Mesendoderm (in vitro differentiated cells): ENCODE measurements at regions not wholly inside any gene's neighbourhood (a gene's known extent, or its start where the extent isn't known, plus 50 kb on each side); places are given as distances from the start of the nearest gene placed in this dataset.
A peak's percentile ranks its signal among the peaks of the same experiment; 100 is the strongest.

Experiments used
- DNase-seq: peaks from one replicate; pipeline ENCODE4 v3.0.0; 2013
- H2AK5ac ChIP-seq: 2 replicates; pipeline ENCODE4 v1.6.1; 2013; ENCODE audit warnings: low read length, inconsistent platforms
- H2BK120ac ChIP-seq: 2 replicates; pipeline ENCODE4 v1.6.1; 2013; ENCODE audit warnings: low read depth, mild to moderate bottlenecking, low read length, moderate library complexity, mixed read lengths
- H2BK15ac ChIP-seq: replicated peaks from 2 replicates; pipeline ENCODE4 v1.6.1; 2013; ENCODE audit warnings: low read depth, mild to moderate bottlenecking, moderate library complexity
- H2BK5ac ChIP-seq: 2 replicates; pipeline ENCODE4 v1.6.1; 2013; ENCODE audit warnings: low read length, inconsistent platforms
- H3K18ac ChIP-seq: 2 replicates; pipeline ENCODE4 v1.6.1; 2013; ENCODE audit warnings: mild to moderate bottlenecking, low read length, mixed read lengths
- H3K23ac ChIP-seq: one replicate; pipeline ENCODE4 v1.6.1; 2013; ENCODE audit warnings: low read length
- H3K27ac ChIP-seq: 2 replicates; pipeline ENCODE4 v1.5.1; 2013; ENCODE audit warnings: low read depth, mild to moderate bottlenecking, inconsistent platforms, low read length, moderate library complexity
- H3K27me3 ChIP-seq: 2 replicates; pipeline ENCODE4 v1.6.1; 2013; ENCODE audit warnings: low read length, control low read depth, mild to moderate bottlenecking, inconsistent platforms; ENCODE audit not compliant: insufficient read depth, poor library complexity
- H3K36me3 ChIP-seq: 2 replicates; pipeline ENCODE4 v1.6.1; 2013; ENCODE audit warnings: low read length, inconsistent platforms; ENCODE audit not compliant: control insufficient read depth, insufficient read depth
- H3K4ac ChIP-seq: one replicate; pipeline ENCODE4 v1.6.1; 2013; ENCODE audit warnings: low read depth, mild to moderate bottlenecking, low read length, moderate library complexity
- H3K4me1 ChIP-seq: 2 replicates; pipeline ENCODE4 v1.6.1; 2013; ENCODE audit warnings: low read depth, low read length, inconsistent platforms; ENCODE audit not compliant: control insufficient read depth
- H3K4me2 ChIP-seq: 2 replicates; pipeline ENCODE4 v1.6.1; 2013; ENCODE audit warnings: low read length
- H3K4me3 ChIP-seq: 2 replicates; pipeline ENCODE4 v1.5.1; 2013; ENCODE audit warnings: mild to moderate bottlenecking, low read length
- H3K56ac ChIP-seq: one replicate; pipeline ENCODE4 v1.6.1; 2013; ENCODE audit warnings: low read length
- H3K79me1 ChIP-seq: 2 replicates; pipeline ENCODE4 v1.6.1; 2013; ENCODE audit warnings: low read length, inconsistent platforms
- H3K79me2 ChIP-seq: 2 replicates; pipeline ENCODE4 v1.6.1; 2013; ENCODE audit warnings: mild to moderate bottlenecking, low read length; ENCODE audit not compliant: control insufficient read depth, insufficient read depth
- H3K9ac ChIP-seq: 2 replicates; pipeline ENCODE4 v1.6.1; 2013; ENCODE audit warnings: low read length, inconsistent platforms
- H4K5ac ChIP-seq: one replicate; pipeline ENCODE4 v1.6.1; 2013; ENCODE audit warnings: low read length
- H4K8ac ChIP-seq: one replicate; pipeline ENCODE4 v1.6.1; 2013; ENCODE audit warnings: low read depth, mild to moderate bottlenecking, control low read depth, low read length, moderate library complexity
- WGBS: extraction: QIAGEN DNeasy Blood & Tissue Kit; methylation state at CpG from one replicate; pipeline ENCODE4 v1.1.7; 2013; ENCODE audit warnings: low lambda C conversion rate, missing lambda C conversion rate; ENCODE audit not compliant: insufficient coverage; ENCODE audit errors: extremely low coverage; 5-methylcytosine and 5-hydroxymethylcytosine counted together

- H2BK120ac ChIP-seq = no peak overlapping the region
- H3K4ac ChIP-seq = no peak overlapping the region
- H3K4me2 ChIP-seq = no peak overlapping the region
- no peak overlapping the region for H2BK15ac ChIP-seq
- H2BK5ac ChIP-seq = no peak overlapping the region
- H3K9ac ChIP-seq = no peak overlapping the region
- no peaks in the 10 kb centered on the region for H3K4me1 ChIP-seq
- H3K4me3 ChIP-seq = no peak overlapping the region
- H3K79me1 ChIP-seq = no peaks in the 10 kb centered on the region
- no peak overlapping the region for H4K5ac ChIP-seq
- no peak overlapping the region for H3K27ac ChIP-seq
- no peaks in the 10 kb centered on the region for H3K79me2 ChIP-seq
- no peak overlapping the region for H3K23ac ChIP-seq
- H3K36me3 ChIP-seq = no peaks in the 10 kb centered on the region
- no peak overlapping the region for H3K56ac ChIP-seq
- no peak overlapping the region for H4K8ac ChIP-seq
- no peak overlapping the region for H3K18ac ChIP-seq
- H2AK5ac ChIP-seq = no peak overlapping the region
- H3K27me3 ChIP-seq = no peaks in the 10 kb centered on the region
- no peak for DNase-seq
- no CpG with 5 or more reads among the region's 1 CpG for WGBS
Measured at GRCh38 chr13:82848766-82849165, 1033.5 kb downstream of the SLITRK1 start.

- Histone ChIP-seq H2BK15ac (no peak overlapping the region), H4K5ac (no peak overlapping the region), H2BK120ac (no peak overlapping the region), H3K4me2 (no peak overlapping the region), H3K4me1 (no peaks in the 10 kb centered on the region), H3K36me3 (no peaks in the 10 kb centered on the region), H3K56ac (no peak overlapping the region), H4K8ac (no peak overlapping the region), H3K79me1 (no peaks in the 10 kb centered on the region), H3K9ac (no peak overlapping the region), H2AK5ac (no peak overlapping the region), H3K4me3 (no peak overlapping the region), H2BK5ac (no peak overlapping the region), H3K18ac (no peak overlapping the region), H3K23ac (no peak overlapping the region), H3K4ac (no peak overlapping the region), H3K27me3 (no peaks in the 10 kb centered on the region), H3K79me2 (no peaks in the 10 kb centered on the region), H3K27ac (no peak overlapping the region)
- DNase-seq = peak; percentile 4
- WGBS = no CpG with 5 or more reads among the region's 3 CpGs
Measured at GRCh38 chr13:82847595-82847994, 1034.7 kb downstream of the SLITRK1 start.

DNA sequence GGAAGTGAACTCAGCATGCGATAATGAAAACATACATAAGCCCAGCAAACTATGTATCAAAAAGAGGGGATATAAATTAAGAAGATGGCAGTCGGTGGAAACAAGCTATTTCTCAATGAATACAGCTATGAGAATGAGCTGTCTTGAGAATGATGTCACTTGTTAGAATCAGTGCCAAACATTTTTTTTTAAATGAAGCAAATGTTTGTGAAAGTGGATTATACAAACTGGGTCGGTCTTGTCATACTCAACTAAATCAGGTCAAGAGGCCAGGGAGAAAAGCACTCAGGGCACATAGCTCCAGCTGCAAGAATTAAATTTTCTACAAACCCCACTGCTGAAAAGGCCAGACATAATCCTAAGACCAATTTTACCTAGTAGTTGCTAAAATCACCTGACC is 1048.4 kb downstream of the SLITRK1 start:
- Histone ChIP-seq H3K23ac (no peak overlapping the region), H2AK5ac (no peak overlapping the region), H2BK5ac (no peak overlapping the region), H3K27ac (no peak overlapping the region), H2BK120ac (no peak overlapping the region), H3K18ac (no peak overlapping the region), H3K4me1 (no peaks in the 10 kb centered on the region), H4K8ac (no peak overlapping the region), H3K4me2 (no peak overlapping the region), H3K79me2 (no peaks in the 10 kb centered on the region), H3K56ac (no peak overlapping the region), H3K27me3 (no peaks in the 10 kb centered on the region), H3K4ac (no peak overlapping the region), H3K4me3 (no peak overlapping the region), H4K5ac (no peak overlapping the region), H3K9ac (no peak overlapping the region), H2BK15ac (no peak overlapping the region), H3K36me3 (no peaks in the 10 kb centered on the region), H3K79me1 (no peaks in the 10 kb centered on the region)
- DNase-seq = no peak
- no CpG with 5 or more reads among the region's 3 CpGs for WGBS

- Histone ChIP-seq H2BK15ac (no peak overlapping the region), H4K5ac (no peak overlapping the region), H3K9ac (no peak overlapping the region), H3K4me2 (no peak overlapping the region), H4K8ac (no peak overlapping the region), H3K18ac (no peak overlapping the region), H3K4ac (no peak overlapping the region), H3K23ac (no peak overlapping the region), H2BK120ac (no peak overlapping the region), H3K36me3 (no peaks in the 10 kb centered on the region), H2BK5ac (no peak overlapping the region), H3K27ac (no peak overlapping the region), H3K79me2 (no peaks in the 10 kb centered on the region), H3K27me3 (no peaks in the 10 kb centered on the region), H3K4me1 (no peaks in the 10 kb centered on the region), H3K79me1 (no peaks in the 10 kb centered on the region), H3K4me3 (no peak overlapping the region), H2AK5ac (no peak overlapping the region), H3K56ac (no peak overlapping the region)
- DNase-seq = no peak
- WGBS = no CpG with 5 or more reads among the region's 1 CpG
Measured at GRCh38 chr13:82829040-82829439, 1053.2 kb downstream of the SLITRK1 start.

DNA sequence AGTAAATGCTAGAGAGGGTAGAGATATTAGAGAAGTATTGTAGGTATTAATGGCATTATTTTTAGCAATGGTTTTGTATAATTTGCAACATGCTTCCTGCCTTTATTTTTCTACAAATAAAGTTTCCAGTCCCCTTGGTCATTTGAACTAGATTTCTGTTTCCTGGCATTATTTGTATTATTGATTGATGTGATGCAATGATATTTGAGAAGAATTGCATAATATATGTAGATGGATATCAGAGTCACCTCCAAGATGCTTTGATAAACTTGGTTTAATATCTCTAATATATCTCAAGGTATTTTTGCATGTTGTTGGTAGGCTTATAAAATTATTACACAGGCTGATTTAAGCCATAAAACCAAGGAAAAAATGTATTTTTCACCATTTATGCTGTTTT is 1054.5 kb downstream of the SLITRK1 start:
- no peak overlapping the region for H2BK5ac ChIP-seq
- no peak overlapping the region for H2BK120ac ChIP-seq
- no peaks in the 10 kb centered on the region for H3K79me1 ChIP-seq
- no peak overlapping the region for H3K56ac ChIP-seq
- H2AK5ac ChIP-seq = no peak overlapping the region
- no peak overlapping the region for H3K4ac ChIP-seq
- DNase-seq = no peak
- H3K36me3 ChIP-seq = no peaks in the 10 kb centered on the region
- no peaks in the 10 kb centered on the region for H3K79me2 ChIP-seq
- H3K27ac ChIP-seq = no peak overlapping the region
- no peak overlapping the region for H3K4me2 ChIP-seq
- no peak overlapping the region for H3K23ac ChIP-seq
- H3K27me3 ChIP-seq = no peaks in the 10 kb centered on the region
- no peak overlapping the region for H4K5ac ChIP-seq
- no peak overlapping the region for H3K18ac ChIP-seq
- no peak overlapping the region for H4K8ac ChIP-seq
- no peaks in the 10 kb centered on the region for H3K4me1 ChIP-seq
- no peak overlapping the region for H3K9ac ChIP-seq
- H2BK15ac ChIP-seq = no peak overlapping the region
- H3K4me3 ChIP-seq = no peak overlapping the region

GRCh38 chr13:82822935-82823334 is 1059.3 kb downstream of the SLITRK1 start:
- no CpG with 5 or more reads among the region's 10 CpGs for WGBS
- no peak overlapping the region for H2BK15ac ChIP-seq
- no peak overlapping the region for H3K56ac ChIP-seq

More at GRCh38 chr13:82822935-82823334, 1059.3 kb downstream of the SLITRK1 start:
- no peak overlapping the region for H4K8ac ChIP-seq
- H3K36me3 ChIP-seq = no peaks in the 10 kb centered on the region
- no peak overlapping the region for H3K18ac ChIP-seq
- H3K4ac ChIP-seq = no peak overlapping the region
- H2AK5ac ChIP-seq = no peak overlapping the region
- H3K4me3 ChIP-seq = no peak overlapping the region
- no peak overlapping the region for H2BK120ac ChIP-seq
- DNase-seq = no peak
- no peaks in the 10 kb centered on the region for H3K4me1 ChIP-seq
- H3K79me2 ChIP-seq = no peaks in the 10 kb centered on the region
- H2BK5ac ChIP-seq = no peak overlapping the region
- no peak overlapping the region for H4K5ac ChIP-seq
- H3K4me2 ChIP-seq = no peak overlapping the region
- H3K27me3 ChIP-seq = no peaks in the 10 kb centered on the region
- H3K9ac ChIP-seq = no peak overlapping the region
- no peak overlapping the region for H3K27ac ChIP-seq
- no peaks in the 10 kb centered on the region for H3K79me1 ChIP-seq
- no peak overlapping the region for H3K23ac ChIP-seq
